Kidney (tissue), 13 donors: ENCODE measurements at regions not wholly inside any gene's neighbourhood (a gene's known extent, or its start where the extent isn't known, plus 50 kb on each side); places are given as distances from the start of the nearest gene placed in this dataset.
"Not testable (repeated sequence)": the region's sequence is repeated elsewhere in the genome, so short reads cannot be mapped to it uniquely, and the experiment has no call there.

Experiments
- DNase-seq, 5 donors: peaks; one replicate each; pipeline ENCODE4 v3.0.0-alpha.2; 2013 to 2020
- FAIRE-seq: peaks from 2 replicates; lab custom pipeline; 2012; peaks lifted over from hg19 to GRCh38; lab: Jason Lieb, UNC
- H3K27ac ChIP-seq, 2 donors: one replicate each; pipeline ENCODE4 v1.7.0; 2013; ENCODE audit warnings: low read depth in 2 of 2, low read length in 2 of 2, inconsistent platforms in 1 of 2
- H3K27me3 ChIP-seq: one replicate; pipeline ENCODE4 v1.7.1; 2013; ENCODE audit warnings: low read length, inconsistent platforms; ENCODE audit not compliant: control insufficient read depth, insufficient read depth
- H3K36me3 ChIP-seq, 3 donors: one replicate each; pipeline versions ENCODE4 v1.7.0 to v1.7.1; 2013; ENCODE audit warnings: low read length in 3 of 3, control low read depth in 1 of 3, inconsistent platforms in 1 of 3; ENCODE audit not compliant: insufficient read depth in 3 of 3, control insufficient read depth in 2 of 3
- H3K4me1 ChIP-seq, 3 donors: one replicate each; pipeline versions ENCODE4 v1.7.0 to v1.7.1; 2013; ENCODE audit warnings: low read length in 3 of 3, inconsistent platforms in 1 of 3, low read depth in 1 of 3; ENCODE audit not compliant: control insufficient read depth in 2 of 3, insufficient read depth in 2 of 3
- H3K4me3 ChIP-seq, 3 donors: one replicate each; pipeline versions ENCODE4 v1.7.0 to v1.8.1; 2013; ENCODE audit warnings: low read length in 3 of 3, control low read depth in 1 of 3, inconsistent platforms in 1 of 3
- H3K9ac ChIP-seq, 3 donors: one replicate each; pipeline versions ENCODE4 v1.7.0 to v1.7.1; 2013; ENCODE audit warnings: low read length in 3 of 3, control low read depth in 1 of 3, inconsistent platforms in 1 of 3
- H3K9me3 ChIP-seq, 3 donors: one replicate each; pipeline versions ENCODE4 v1.7.0 to v1.7.1; 2013; ENCODE audit warnings: low read length in 3 of 3, control low read depth in 1 of 3, inconsistent platforms in 1 of 3; ENCODE audit not compliant: control insufficient read depth in 2 of 3, insufficient read depth in 1 of 3
- intact Hi-C: fragments of 100-400 bp; cut with DNase I; formaldehyde crosslinking; loops from one replicate; pipeline ENCODE4 v1.11.1; 2022
- TF ChIP-seq, protein P1 (sequence below): IDR thresholded peaks from 3 replicates; pipeline ENCODE4 v1.5.1; 2012; ENCODE audit warnings: mild to moderate bottlenecking, moderate library complexity, borderline replicate concordance; ENCODE audit not compliant: insufficient read depth; ENCODE audit errors: extremely low read depth
- donor health status: control.
- donor health status: control.
- donor health status: control.
- donor health status: control.
- donor health status: control.
- donor health status: DM: yes; HTN: yes; CAD: no.
- donor health status: Normal renal cell carcinoma (clear cell type).

GRCh38 chr3:144746631-144747030, 775.0 kb downstream of the DIPK2A start:
- Histone ChIP-seq H3K4me3 (no peak overlapping the region), H3K4me1 (no peaks in the 10 kb centered on the region), H3K27me3 (no peaks in the 10 kb centered on the region), H3K9ac (no peak overlapping the region), H3K9me3 (no peaks in the 10 kb centered on the region), H3K27ac (no peak overlapping the region), H3K36me3 (no peaks in the 10 kb centered on the region)
- FAIRE-seq: no peak
- no peak for DNase-seq
- TF ChIP-seq, protein P1, sequence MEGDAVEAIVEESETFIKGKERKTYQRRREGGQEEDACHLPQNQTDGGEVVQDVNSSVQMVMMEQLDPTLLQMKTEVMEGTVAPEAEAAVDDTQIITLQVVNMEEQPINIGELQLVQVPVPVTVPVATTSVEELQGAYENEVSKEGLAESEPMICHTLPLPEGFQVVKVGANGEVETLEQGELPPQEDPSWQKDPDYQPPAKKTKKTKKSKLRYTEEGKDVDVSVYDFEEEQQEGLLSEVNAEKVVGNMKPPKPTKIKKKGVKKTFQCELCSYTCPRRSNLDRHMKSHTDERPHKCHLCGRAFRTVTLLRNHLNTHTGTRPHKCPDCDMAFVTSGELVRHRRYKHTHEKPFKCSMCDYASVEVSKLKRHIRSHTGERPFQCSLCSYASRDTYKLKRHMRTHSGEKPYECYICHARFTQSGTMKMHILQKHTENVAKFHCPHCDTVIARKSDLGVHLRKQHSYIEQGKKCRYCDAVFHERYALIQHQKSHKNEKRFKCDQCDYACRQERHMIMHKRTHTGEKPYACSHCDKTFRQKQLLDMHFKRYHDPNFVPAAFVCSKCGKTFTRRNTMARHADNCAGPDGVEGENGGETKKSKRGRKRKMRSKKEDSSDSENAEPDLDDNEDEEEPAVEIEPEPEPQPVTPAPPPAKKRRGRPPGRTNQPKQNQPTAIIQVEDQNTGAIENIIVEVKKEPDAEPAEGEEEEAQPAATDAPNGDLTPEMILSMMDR: no peak
- intact Hi-C loops: no loop called here

DNA sequence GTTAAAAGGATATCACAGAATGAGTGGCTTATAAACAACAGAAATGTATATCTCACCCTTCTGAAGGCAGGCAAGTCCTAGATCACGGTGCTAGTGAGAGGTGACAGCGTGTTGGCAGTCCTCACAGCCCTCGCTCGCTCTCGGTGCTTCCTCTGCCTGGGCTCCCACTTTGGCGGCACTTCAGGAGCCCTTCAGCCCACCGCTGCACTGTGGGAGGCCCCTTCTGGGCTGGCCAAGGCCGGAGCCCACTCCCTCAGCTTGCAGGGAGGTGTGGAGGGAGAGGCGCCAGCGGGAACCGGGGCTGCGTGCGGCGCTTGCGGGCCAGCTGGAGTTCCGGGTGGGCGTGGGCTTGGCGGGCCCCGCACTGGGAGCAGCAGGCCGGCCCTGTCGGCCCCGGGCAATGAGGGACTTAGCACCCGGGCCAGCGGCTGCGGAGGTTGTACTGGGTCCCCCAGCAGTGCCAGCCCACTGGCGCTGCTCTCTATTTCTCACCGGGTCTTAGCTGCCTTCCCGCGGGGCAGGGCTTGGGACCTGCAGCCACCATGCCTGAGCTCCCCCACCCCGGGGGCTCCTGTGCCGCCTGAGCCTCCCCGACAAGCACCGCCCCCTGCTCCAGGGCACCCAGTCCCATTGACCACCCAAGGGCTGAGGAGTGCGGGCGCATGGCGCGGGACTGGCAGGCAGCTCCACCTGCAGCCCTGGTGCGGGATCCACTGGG, 778.1 kb downstream of the DIPK2A start:
- not testable (repeated sequence) for DNase-seq, FAIRE-seq, H3K4me1 ChIP-seq

DNA sequence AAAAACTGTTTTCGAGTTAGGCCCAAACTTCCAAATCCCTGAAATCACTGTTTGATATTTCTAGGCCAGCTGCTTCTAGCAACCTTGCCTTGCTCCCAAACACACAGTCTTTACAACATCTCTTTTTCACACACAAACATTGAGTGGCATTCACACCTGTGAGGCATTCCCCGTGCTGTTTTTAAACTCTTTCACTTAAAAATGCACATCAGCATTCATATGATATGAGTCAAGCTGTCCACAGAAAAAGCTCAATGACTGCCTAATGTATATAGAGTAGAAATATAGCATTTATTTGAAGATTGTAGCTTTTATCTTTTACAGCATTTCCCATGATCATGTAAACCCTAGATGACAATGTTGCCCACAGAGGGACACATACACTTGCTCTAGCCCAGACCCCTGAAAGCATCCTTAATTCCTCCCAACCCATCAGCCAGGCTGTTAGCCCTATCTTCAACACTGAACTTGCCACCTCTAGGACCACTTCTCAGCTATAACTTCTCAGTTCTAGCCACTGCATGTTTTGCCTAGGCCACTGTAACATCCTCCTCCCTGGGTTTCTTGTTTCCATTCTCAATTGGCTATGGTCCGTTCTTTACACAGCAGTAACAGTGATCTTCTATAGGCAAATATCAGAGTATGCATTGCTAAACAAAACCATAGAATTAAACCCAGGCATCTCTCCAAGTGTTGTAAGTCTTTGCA, 782.6 kb downstream of the DIPK2A start:
- H3K27me3 ChIP-seq: no peaks in the 10 kb centered on the region
- H3K27ac ChIP-seq: no peak overlapping the region
- TF ChIP-seq, protein P1: no peak
- no peaks in the 10 kb centered on the region for H3K4me1 ChIP-seq
- H3K36me3 ChIP-seq: no peaks in the 10 kb centered on the region
- intact Hi-C loops: no loop called here
- no peak overlapping the region for H3K4me3 ChIP-seq
- DNase-seq (no peak), FAIRE-seq (no peak)
- H3K9ac ChIP-seq: no peak overlapping the region
- H3K9me3 ChIP-seq: no peaks in the 10 kb centered on the region

More for the DNA sequence above, 778.1 kb downstream of the DIPK2A start:
- H3K4me3 ChIP-seq, intact Hi-C loops, H3K27ac ChIP-seq, H3K36me3 ChIP-seq, H3K9ac ChIP-seq, H3K27me3 ChIP-seq, H3K9me3 ChIP-seq: not testable (repeated sequence)

GRCh38 chr3:144756704-144757440, 785.2 kb downstream of the DIPK2A start:
- DNase-seq (no peak), FAIRE-seq (no peak)
- Histone ChIP-seq H3K9ac (no peak overlapping the region), H3K27me3 (no peaks in the 10 kb centered on the region), H3K36me3 (no peaks in the 10 kb centered on the region), H3K4me1 (no peaks in the 10 kb centered on the region), H3K27ac (no peak overlapping the region), H3K4me3 (no peak overlapping the region), H3K9me3 (no peaks in the 10 kb centered on the region)
- TF ChIP-seq, protein P1: no peak
- intact Hi-C loops: no loop called here
